SK-N-MC (cell line): ENCODE measurements at regions not wholly inside any gene's neighbourhood (a gene's known extent, or its start where the extent isn't known, plus 50 kb on each side); places are given as distances from the start of the nearest gene placed in this dataset.

ENCODE experiments used
- DNase-seq: peaks from one replicate; pipeline ENCODE4 v3.0.0-alpha.2; 2011; ENCODE audit warnings: low read depth, low spot score
- H3K27ac ChIP-seq: fragments of 200-600 bp; sonication (generic); 2 replicates; pipeline ENCODE4 v1.5.1; 2016; ENCODE audit warnings: mixed run types
- H3K36me3 ChIP-seq: fragments of 200-600 bp; sonication (generic); 2 replicates; pipeline ENCODE4 v1.6.1; 2017; ENCODE audit warnings: antibody characterized with exemption, low read length, mixed read lengths; ENCODE audit not compliant: insufficient read depth
- H3K4me3 ChIP-seq: fragments of 200-600 bp; sonication (generic); 2 replicates; pipeline ENCODE4 v1.5.1; 2016
- H3K9ac ChIP-seq: fragments of 200-600 bp; sonication (generic); 2 replicates; pipeline ENCODE4 v1.8.0; 2017; ENCODE audit warnings: mixed run types, mixed read lengths; ENCODE audit not compliant: insufficient read length
- H3K9me3 ChIP-seq: fragments of 200-600 bp; sonication (generic); 2 replicates; pipeline ENCODE4 v1.6.1; 2017; ENCODE audit warnings: low read depth, mild to moderate bottlenecking, antibody characterized with exemption, low read length, moderate library complexity, mixed read lengths
- EZH2 ChIP-seq: fragments of 200-600 bp; sonication (generic); IDR thresholded peaks from one replicate; pipeline ENCODE4 v1.6.1; 2017; ENCODE audit warnings: antibody characterized with exemption
- FOXP2 ChIP-seq: optimal IDR thresholded peaks from 2 replicates; pipeline ENCODE3; 2011; ENCODE audit warnings: mild to moderate bottlenecking, moderate library complexity; ENCODE audit not compliant: insufficient read depth; ENCODE audit errors: extremely low read length, control extremely low read depth
- POLR2AphosphoS5 ChIP-seq: IDR thresholded peaks from 2 replicates; pipeline ENCODE4 v1.6.1; 2012; ENCODE audit warnings: mild to moderate bottlenecking, low read depth, low read length, borderline replicate concordance

- DNase-seq = no peak
- Histone ChIP-seq H3K4me3 (no peak overlapping the region), H3K27ac (no peak overlapping the region), H3K9me3 (no peaks in the 10 kb centered on the region), H3K36me3 (no peaks in the 10 kb centered on the region), H3K9ac (no peak overlapping the region)
- TF ChIP-seq FOXP2 = no peak
- no peak for TF ChIP-seq POLR2AphosphoS5
- no peak for TF ChIP-seq EZH2
These were observed 49.8 kb upstream of the FCN1 start for GRCh38 chr9:134967547-134967930.

DNA sequence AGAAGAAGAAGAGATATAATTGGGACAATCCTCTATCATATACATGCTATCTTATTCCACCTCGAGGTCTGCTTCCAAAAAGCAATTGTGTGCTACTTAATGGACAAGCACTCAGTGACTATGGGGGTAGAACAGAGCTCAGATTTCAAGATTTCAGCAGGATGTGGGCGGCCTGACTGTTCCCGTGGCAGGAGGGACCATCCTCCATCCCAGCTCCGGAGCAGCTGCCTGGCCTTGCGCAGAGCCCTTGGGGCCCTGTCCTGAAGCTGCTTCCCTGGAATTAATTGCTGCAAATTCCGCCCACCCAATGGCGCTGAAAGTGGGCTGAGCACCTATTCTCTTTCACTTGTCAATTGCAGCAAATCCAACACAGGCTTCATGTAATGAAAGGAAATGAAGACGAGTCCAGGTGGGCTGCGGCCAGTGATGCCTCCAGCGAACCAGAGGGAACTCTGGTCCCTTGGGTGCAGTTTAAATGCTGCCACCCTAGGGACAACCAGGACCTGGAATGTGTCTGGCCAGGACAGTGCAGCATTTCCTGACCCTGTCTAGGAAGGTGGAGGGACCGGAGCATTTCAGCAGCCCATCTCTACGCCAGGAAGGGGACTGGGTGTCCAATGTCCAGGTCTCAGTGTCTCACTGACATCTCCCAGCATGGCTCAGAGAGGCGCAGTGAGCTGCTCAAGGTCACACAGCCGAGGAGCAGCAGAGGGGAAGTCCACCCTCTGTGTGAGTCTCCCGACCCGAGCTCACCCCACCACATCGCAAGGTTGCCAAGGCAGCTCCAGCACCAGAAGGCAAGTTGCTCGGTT is 50.5 kb upstream of the FCN1 start:
- no peak for DNase-seq
- TF ChIP-seq EZH2 = no peak
- TF ChIP-seq POLR2AphosphoS5 = no peak
- TF ChIP-seq FOXP2 = no peak
- no peaks in the 10 kb centered on the region for H3K9me3 ChIP-seq
- H3K4me3 ChIP-seq = no peak overlapping the region
- H3K36me3 ChIP-seq = no peaks in the 10 kb centered on the region
- H3K27ac ChIP-seq = no peak overlapping the region
- no peak overlapping the region for H3K9ac ChIP-seq

GRCh38 chr9:134968823-134969090 is 51.0 kb upstream of the FCN1 start:
- no peak overlapping the region for H3K4me3 ChIP-seq
- DNase-seq = no peak
- H3K9ac ChIP-seq = no peak overlapping the region
- no peak overlapping the region for H3K27ac ChIP-seq
- no peaks in the 10 kb centered on the region for H3K9me3 ChIP-seq
- TF ChIP-seq POLR2AphosphoS5 (no peak), EZH2 (no peak), FOXP2 (no peak)
- H3K36me3 ChIP-seq = no peaks in the 10 kb centered on the region

GRCh38 chr9:134969156-134970045 is 51.7 kb upstream of the FCN1 start:
- no peak for TF ChIP-seq FOXP2
- TF ChIP-seq POLR2AphosphoS5 = no peak
- TF ChIP-seq EZH2 = no peak

DNA sequence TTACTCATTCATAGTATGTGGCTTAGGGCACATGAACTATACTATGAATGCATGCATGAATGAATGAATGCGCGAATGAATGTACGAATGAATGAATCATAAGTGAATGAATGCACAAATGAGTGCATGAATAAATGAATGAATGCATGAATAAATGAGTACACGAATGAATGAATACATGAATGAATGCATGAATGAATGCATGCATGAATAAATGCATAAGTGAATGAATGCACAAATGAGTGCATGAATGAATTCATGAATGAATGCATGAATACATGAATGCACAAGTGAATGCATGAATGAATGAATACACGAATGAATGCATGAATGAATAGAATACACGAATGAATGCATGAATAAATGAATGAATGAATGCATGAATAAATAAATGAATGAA is 52.5 kb upstream of the FCN1 start:
- DNase-seq = no peak
- no peaks in the 10 kb centered on the region for H3K36me3 ChIP-seq
- H3K9me3 ChIP-seq = no peaks in the 10 kb centered on the region
- no peak overlapping the region for H3K9ac ChIP-seq
- no peak overlapping the region for H3K27ac ChIP-seq
- H3K4me3 ChIP-seq = no peak overlapping the region
- TF ChIP-seq EZH2 = no peak

More at GRCh38 chr9:134969156-134970045, 51.7 kb upstream of the FCN1 start:
- H3K4me3 ChIP-seq = no peak overlapping the region
- no peaks in the 10 kb centered on the region for H3K9me3 ChIP-seq
- no peak for DNase-seq
- H3K27ac ChIP-seq = no peak overlapping the region
- H3K36me3 ChIP-seq = no peaks in the 10 kb centered on the region
- no peak overlapping the region for H3K9ac ChIP-seq

DNA sequence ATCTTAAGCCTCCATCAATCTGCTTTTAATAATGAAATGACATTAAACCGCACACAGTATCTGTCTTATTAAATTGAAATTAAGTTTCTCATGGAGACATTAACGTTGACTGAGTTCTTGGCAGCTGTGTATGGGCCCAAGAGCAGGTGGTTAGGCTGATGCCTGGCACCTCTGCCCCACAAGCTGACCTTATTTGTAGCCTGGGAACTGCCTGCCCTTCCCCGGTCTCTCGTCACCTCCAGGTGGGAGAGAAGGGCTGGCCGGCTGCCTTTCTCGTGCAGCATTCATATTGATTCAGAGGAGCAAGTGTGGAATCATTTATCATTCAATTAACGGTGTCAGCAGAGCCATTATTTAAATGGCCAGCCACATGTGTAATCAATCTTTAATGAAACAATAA is 53.0 kb upstream of the FCN1 start:
- no peak overlapping the region for H3K4me3 ChIP-seq
- DNase-seq = no peak
- no peak overlapping the region for H3K27ac ChIP-seq
- no peaks in the 10 kb centered on the region for H3K9me3 ChIP-seq
- no peak overlapping the region for H3K9ac ChIP-seq
- TF ChIP-seq POLR2AphosphoS5 (no peak), EZH2 (no peak), FOXP2 (no peak)
- H3K36me3 ChIP-seq = no peaks in the 10 kb centered on the region

GRCh38 chr9:134971196-134971595 is 53.5 kb upstream of the FCN1 start:
- no peak overlapping the region for H3K27ac ChIP-seq
- no peaks in the 10 kb centered on the region for H3K9me3 ChIP-seq
- DNase-seq = no peak
- H3K36me3 ChIP-seq = no peaks in the 10 kb centered on the region
- no peak overlapping the region for H3K9ac ChIP-seq
- TF ChIP-seq EZH2 (no peak), FOXP2 (no peak), POLR2AphosphoS5 (no peak)
- H3K4me3 ChIP-seq = no peak overlapping the region

DNA sequence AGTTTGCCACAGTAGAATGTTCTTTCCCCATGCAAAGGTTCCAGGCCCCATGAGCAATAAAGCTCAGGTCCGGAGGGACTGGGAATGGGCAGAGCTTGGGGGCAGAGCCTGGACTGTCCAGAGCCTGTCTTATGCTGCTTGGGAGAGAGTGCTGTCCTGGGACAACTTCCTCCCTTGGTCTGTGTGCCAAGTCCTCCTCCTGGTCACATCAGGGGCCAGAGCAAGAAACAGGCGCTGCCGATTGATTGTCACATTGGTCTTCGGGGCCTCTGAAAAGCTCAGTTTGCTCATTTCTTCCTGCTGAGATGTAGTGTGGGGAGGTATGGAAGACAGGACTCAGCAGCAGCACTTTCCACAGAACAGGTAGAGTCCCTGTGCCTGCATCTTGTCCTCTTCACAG is 54.0 kb upstream of the FCN1 start:
- no peaks in the 10 kb centered on the region for H3K36me3 ChIP-seq
- H3K9ac ChIP-seq = no peak overlapping the region
- DNase-seq = no peak
- H3K9me3 ChIP-seq = no peaks in the 10 kb centered on the region
- TF ChIP-seq EZH2 (no peak), POLR2AphosphoS5 (no peak), FOXP2 (no peak)
- H3K27ac ChIP-seq = no peak overlapping the region
- H3K4me3 ChIP-seq = no peak overlapping the region
